Neural progenitor cell (in vitro differentiated cells): ENCODE measurements at regions not wholly inside any gene's neighbourhood (a gene's known extent, or its start where the extent isn't known, plus 50 kb on each side); places are given as distances from the start of the nearest gene placed in this dataset.

Experiments
- CTCF ChIP-seq: fragments of 200-600 bp; sonication (generic); IDR thresholded peaks from 2 replicates; pipeline ENCODE4 v1.5.1; 2017; ENCODE audit warnings: antibody characterized with exemption, mild to moderate bottlenecking
- EZH2phosphoT487 ChIP-seq: fragments of 200-600 bp; sonication (generic); IDR thresholded peaks from 2 replicates; pipeline ENCODE4 v1.6.1; 2017; ENCODE audit warnings: antibody characterized with exemption

GRCh38 chr16:5166486-5166885 is 68.9 kb upstream of the EEF2KMT start:
- TF ChIP-seq CTCF: no peak
- no peak for TF ChIP-seq EZH2phosphoT487
